ENCODE measurements at regions not wholly inside any gene's neighbourhood (a gene's known extent, or its start where the extent isn't known, plus 50 kb on each side); places are given as distances from the start of the nearest gene placed in this dataset.

DNA sequence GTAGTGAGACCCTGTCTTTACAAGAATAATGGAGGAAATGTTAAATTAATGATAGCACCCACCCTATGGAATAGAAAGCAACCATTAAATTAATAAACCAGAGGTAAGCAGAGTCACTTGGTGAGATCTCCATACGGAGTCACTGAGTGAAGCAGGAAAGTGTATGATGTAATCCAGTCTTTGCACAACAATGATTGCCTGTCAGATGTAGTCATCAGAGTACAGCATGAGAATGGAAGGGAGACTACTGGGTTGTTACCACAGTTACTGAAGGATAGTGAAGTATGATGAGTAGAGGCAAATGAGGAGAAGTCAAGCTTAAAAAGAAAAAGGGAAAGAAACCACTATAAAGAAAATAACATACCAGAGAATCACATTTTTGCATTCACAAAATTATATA lies 371.9 kb upstream of the SHH start:
- Histone ChIP-seq H3K27me3 (no peaks in the 10 kb centered on the region), H3K36me3 (no peaks in the 10 kb centered on the region), H3K9me3 (no peaks in the 10 kb centered on the region), H3K4me3 (no peak overlapping the region)
- no peak for DNase-seq

DNA sequence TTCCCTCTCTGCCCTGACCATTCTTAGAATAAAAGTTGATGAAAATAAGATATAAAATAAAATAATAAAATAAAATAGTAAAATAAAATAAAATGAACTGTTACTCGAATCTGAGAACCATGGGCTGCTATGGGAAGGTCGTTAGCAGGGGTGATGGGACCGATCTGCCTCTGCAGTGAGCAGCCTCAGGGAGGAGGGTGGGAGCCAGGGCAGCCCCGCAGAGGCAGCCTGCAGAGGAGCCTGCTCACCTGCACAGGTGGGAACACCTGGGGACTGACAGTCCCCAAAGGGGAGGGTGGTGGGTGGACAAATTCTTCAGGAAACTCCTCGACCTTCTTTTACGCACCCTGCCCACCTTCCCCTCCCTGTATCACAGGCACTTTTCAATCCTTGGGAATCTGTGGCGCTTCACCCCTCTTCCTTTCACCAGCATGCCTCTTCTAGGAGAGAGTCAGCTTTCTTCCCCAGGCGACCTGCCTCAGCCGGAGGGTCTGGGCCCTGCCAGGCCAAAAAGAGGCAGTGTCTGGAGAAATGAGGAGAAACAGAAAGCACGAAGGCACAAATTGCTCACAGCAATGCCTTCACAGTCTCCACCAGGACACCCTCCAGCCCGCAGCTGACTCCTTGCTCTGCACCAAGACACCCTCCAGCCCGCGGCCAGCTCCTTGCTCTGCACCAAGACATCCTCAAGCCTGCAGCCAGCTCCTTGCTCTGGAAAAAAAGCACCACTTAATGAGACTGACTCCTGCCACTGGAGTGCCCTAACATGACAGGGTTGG lies 368.4 kb upstream of the SHH start:
- Histone ChIP-seq H3K27me3 (no peaks in the 10 kb centered on the region), H3K9me3 (no peaks in the 10 kb centered on the region)

DNA sequence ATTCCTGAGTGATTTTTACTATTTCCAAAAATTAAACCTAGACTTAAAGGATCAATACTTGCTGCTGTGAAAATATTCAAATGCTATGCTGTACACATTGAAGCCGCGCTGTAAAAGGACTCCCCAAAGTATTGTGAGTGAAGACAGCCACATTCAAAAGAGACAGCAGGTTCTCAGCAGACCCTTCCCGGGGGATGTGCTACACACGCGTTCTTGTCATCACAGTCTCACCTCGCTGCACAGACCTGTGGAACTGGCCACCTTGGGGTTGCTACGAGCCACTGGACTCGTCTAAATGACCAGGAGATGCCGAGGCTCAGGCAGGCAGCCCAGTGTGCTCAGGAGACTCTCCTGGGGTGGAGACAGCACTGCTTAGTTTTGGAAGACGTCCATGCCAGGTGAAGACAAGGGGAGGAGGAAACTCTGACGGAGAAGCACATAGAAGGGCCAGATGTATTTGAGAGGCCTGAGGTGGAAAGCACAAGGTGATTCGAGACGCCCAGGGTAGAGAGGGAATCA lies 367.7 kb upstream of the SHH start:
- H3K36me3 ChIP-seq = no peaks in the 10 kb centered on the region
- no peaks in the 10 kb centered on the region for H3K27me3 ChIP-seq
- H3K4me3 ChIP-seq = no peak overlapping the region
- DNase-seq = no peak
- no peaks in the 10 kb centered on the region for H3K9me3 ChIP-seq

More for the DNA sequence above, 368.4 kb upstream of the SHH start:
- no peak for DNase-seq
- H3K4me3 ChIP-seq = no peak overlapping the region
- no peaks in the 10 kb centered on the region for H3K36me3 ChIP-seq

DNA sequence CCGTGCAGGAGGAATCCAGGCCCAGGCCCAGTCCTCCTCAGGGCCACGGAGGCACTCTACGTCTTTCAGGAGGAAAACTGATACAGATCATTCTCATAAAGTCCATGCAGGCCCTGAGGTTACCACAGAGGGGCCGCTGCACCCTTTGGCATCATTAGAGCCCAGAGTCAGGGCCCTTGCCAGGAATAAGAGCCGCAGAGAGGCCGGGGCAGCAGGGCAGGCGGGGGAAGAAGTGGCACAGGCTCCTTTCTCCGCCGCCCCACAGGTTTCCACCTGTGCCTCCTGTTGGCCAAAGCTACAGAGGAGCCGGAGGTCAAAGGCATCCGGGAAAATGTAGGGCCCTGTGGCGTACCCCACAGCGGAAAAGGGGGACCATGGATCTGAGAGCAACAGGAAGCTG lies 366.6 kb upstream of the SHH start:
- Histone ChIP-seq H3K4me3 (no peak overlapping the region), H3K27me3 (no peaks in the 10 kb centered on the region), H3K9me3 (no peaks in the 10 kb centered on the region), H3K36me3 (no peaks in the 10 kb centered on the region)
- DNase-seq = no peak

DNA sequence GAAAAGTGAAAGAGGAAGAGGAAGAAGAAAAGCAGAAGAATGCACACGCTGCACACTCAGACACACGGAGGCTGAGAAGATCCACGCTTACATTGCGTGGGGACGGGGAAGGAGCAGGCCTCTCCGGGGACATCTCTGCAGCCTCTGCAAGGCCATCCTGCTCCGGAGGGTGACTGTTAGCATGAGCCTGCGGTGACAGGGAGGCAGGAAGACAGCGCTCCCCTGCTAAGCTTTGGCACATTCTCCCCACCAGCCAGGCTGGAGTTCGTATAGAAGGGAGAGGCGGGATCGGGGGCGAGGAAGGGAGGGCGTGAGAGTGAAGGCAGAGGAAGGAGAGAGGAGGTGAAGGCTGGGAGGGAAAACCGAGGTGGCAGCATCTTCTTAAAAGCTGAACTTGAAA lies 366.0 kb upstream of the SHH start:
- DNase-seq = no peak
- no peaks in the 10 kb centered on the region for H3K36me3 ChIP-seq
- H3K27me3 ChIP-seq = no peaks in the 10 kb centered on the region
- no peaks in the 10 kb centered on the region for H3K9me3 ChIP-seq
- H3K4me3 ChIP-seq = no peak overlapping the region

DNA sequence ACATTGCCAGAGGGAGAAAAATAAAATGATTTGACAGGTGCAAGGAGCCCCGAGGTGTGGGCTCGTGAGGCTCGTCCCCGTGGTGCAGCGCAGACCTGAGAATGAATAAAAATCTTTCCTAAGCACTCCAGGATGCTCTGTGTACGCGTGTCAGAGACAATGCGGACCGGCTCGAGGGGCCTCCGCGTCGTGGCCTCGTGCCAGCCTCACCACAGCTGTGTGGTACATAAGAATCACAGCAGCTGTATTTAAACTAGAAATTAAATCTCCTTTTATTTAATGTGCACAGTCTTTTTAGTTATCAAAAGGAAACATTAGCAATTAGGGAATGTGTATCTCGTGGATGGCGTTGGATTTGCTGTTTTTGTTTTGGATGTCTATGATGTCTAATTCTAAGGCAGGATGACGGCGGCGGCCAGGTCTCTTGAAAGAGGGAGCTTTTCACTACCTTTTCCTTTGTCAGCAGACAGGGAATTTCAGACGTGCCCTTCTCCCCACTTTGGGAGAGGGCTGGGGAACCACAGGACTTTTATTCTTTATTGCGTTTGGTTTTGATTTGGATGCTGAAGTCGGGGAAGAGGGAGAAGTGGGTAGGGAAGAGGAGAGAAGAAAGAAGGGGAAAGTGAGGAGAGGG lies 365.3 kb upstream of the SHH start:
- Histone ChIP-seq H3K4me3 (no peak overlapping the region), H3K9me3 (no peaks in the 10 kb centered on the region), H3K36me3 (no peaks in the 10 kb centered on the region), H3K27me3 (no peaks in the 10 kb centered on the region)
- DNase-seq = no peak

DNA sequence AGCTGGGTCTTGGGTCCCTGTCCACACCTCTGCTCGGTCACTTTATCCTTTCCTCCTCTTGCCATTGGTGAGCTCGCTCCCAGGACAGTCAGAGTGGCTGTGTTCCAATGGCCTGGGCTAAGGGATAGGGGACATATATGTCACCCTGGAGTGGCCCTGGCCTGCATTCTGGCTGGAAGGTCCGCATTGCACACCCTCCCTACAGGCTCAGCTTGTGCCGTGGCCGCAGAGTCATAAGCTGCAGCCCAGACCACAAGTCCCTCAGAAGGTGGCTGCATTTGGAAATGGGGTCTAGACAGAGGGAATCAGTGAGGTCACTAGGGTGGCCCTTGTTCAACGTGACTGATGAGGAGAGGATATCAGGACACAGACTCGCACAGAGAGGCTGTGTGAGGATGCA lies 363.8 kb upstream of the SHH start:
- Histone ChIP-seq H3K27me3 (no peaks in the 10 kb centered on the region), H3K36me3 (no peaks in the 10 kb centered on the region), H3K9me3 (no peaks in the 10 kb centered on the region), H3K4me3 (no peak overlapping the region)
- DNase-seq = no peak

DNA sequence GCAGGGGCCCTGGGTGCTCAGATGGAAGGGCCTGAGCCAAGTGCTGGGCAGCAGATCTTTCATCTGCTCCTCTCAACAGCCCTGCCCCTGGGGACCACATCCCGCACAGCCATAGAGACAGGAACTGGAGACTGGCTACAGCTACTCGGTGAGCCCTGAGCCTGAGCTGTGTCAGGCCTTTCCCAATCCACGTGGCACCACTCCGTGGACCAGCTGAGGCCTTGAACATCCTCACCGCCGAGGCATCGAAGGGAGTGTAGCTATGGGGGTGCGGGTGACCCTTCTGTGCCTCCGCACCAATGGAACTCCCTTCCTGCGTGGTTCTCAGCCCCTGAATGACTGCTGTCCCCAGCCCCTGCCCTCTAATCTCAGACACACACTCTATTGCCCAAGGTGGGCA lies 362.7 kb upstream of the SHH start:
- no peak for DNase-seq
- no peaks in the 10 kb centered on the region for H3K27me3 ChIP-seq
- H3K36me3 ChIP-seq = no peaks in the 10 kb centered on the region
- no peaks in the 10 kb centered on the region for H3K9me3 ChIP-seq
- no peak overlapping the region for H3K4me3 ChIP-seq

DNA sequence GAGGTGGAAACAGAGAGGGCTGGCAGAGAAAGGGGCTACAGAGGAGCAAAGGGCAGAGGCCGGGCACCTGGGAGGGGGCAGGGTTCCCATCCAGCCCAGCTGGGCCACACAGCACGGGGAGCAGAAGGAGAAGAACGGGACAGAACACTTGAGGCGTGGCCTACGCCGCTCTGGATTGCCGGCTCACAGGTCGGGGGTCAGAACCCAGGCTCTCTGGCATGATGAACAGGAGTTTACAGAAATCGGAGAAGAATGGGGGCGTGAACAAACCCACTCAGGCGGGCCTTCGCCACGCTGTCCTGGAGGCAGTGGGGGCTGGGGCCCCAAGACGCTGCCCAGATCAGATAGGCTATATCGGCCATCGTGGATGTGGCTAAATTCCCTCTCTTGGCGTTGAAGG lies 362.2 kb upstream of the SHH start:
- no peaks in the 10 kb centered on the region for H3K27me3 ChIP-seq
- H3K36me3 ChIP-seq = no peaks in the 10 kb centered on the region
- no peaks in the 10 kb centered on the region for H3K9me3 ChIP-seq
- no peak overlapping the region for H3K4me3 ChIP-seq
- no peak for DNase-seq

DNA sequence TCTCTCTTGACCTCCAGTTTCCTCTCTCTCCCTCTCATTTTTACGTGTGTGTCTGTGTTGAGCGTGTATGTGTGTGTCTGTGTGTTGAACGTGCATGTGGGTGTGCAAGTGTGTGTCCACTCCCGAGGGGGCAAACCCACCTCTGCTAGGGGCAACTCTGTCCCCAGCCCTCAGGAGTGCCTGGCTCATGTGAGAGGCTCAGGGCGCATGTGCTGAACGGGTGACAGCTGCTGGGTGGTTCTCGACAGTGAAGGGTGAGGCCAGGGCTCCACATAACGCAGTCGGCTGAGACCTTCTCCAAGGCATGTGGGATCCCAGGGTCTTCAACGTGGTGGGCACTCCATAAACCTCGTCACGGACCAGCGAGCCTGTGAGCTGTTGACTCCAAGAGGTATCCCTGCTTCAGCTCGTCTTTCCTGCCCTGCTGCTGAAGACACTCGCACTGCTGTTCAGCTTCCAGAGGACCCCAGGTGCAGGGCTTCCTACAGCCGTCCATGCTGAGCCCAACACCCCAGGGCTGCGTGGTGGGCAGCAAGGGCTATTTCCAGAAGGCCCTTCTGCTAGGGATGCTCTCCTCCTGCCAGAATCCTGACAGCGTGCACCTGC lies 361.6 kb upstream of the SHH start:
- Histone ChIP-seq H3K4me3 (no peak overlapping the region), H3K36me3 (no peaks in the 10 kb centered on the region), H3K27me3 (no peaks in the 10 kb centered on the region), H3K9me3 (no peaks in the 10 kb centered on the region)
- no peak for DNase-seq

DNA sequence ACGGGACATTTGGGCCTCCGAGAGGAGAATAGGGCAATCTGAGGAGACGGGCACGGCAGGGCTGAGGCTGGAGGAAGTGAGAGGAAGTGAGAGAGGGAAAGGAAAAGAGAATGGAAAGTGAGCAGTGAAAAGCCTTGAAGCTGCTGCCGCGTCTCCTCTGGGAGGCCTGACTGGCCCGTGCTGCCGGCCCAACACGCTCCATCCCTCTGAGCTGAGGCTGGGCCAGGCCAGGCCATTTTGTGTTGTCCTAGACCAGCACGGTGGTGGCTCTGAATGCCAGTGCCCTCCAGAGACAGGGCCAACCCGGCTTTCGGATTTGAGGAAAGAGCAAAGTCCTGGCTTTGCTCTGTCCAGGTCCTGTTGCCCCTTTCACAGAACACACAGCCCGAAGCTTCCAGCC lies 361.1 kb upstream of the SHH start:
- no peak overlapping the region for H3K4me3 ChIP-seq
- no peaks in the 10 kb centered on the region for H3K9me3 ChIP-seq
- H3K36me3 ChIP-seq = no peaks in the 10 kb centered on the region
- no peaks in the 10 kb centered on the region for H3K27me3 ChIP-seq
- DNase-seq = no peak

DNA sequence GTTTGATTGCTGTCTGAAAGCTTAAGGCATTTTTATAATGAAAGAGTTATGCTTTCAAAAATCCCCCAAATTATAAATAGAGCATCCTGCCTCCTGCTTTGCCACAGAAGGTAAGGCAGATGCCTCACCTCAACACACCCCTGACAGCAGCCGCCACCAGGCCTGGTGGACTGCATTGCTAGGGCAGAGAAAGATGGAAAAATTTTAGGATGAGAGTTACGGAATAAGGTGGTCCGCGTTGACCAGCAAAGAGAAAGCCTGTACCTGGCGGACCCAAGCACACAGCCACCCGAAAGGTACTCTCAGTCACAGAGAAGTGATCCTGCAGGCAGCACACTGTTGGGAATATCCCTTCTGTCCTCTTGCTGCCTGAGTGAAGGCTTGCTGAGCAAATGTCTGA lies 360.4 kb upstream of the SHH start:
- Histone ChIP-seq H3K4me3 (no peak overlapping the region), H3K36me3 (no peaks in the 10 kb centered on the region), H3K9me3 (no peaks in the 10 kb centered on the region), H3K27me3 (no peaks in the 10 kb centered on the region)
- DNase-seq = no peak

DNA sequence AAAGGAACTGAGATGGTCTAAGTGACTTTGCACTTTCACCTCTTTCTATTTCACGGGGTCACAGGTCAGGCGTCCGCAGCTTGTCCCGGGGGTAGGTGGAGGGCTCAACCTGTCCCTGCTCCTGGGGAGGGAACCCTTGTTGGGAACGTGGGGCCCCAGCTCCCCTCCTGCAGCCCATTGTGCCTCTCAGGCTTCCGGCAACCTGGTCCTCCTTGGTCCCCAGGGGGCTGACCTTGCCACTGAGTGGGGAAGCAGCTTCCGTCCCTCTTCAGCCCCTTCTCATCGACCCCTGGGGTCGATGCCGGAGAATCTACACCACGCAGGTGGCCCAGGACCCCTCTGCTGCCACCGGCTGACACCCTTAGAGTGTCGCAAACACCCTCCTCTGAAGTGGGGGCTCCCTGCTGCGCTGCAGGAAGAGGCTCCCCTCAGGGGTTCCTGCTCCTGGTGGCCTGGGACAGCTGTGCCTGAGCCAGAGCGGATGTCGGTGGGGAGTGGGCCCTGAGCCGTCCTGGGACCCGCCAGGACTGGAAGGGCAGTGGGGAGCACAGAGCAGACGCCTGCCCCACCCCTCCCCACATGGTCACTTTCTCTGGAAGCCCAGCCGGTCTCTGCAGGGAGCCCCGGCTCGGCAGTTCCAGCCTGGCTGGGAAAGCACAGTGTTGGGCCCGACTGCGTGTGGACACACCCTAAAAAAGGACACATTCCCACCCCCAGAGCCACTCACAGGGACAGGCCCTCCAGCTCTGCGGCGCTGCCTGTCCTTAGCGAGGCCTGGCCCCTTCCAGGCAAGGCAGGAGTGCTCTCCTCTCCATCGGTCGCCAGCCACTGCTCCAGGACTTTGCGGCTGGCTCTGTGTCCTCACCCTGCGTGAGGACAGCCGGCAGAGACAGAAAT lies 357.5 kb upstream of the SHH start:
- no peak for DNase-seq
- no peaks in the 10 kb centered on the region for H3K9me3 ChIP-seq
- no peaks in the 10 kb centered on the region for H3K36me3 ChIP-seq
- H3K27me3 ChIP-seq = no peaks in the 10 kb centered on the region
- H3K4me3 ChIP-seq = no peak overlapping the region

DNA sequence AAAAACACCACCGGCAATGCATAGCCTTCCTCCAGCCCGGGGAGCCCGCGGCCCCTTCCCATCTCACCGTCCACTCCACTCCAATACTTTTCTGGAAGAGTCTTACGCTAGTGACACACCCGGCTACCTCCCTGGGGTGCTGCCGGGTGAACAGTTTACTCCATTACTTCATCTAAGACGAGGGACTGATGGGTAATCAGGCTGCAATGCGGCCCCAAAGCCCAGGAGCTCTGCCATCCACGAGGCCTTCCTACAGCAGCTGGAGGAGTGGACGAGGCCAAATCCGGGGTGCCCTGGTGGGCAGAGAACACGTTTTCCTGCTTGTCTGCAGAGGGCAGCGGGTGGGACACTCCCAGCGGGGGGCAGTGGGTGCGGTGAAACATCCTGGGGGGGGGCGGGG lies 356.2 kb upstream of the SHH start:
- no peaks in the 10 kb centered on the region for H3K9me3 ChIP-seq
- no peaks in the 10 kb centered on the region for H3K36me3 ChIP-seq
- DNase-seq = no peak
- H3K4me3 ChIP-seq = no peak overlapping the region
- H3K27me3 ChIP-seq = no peaks in the 10 kb centered on the region

DNA sequence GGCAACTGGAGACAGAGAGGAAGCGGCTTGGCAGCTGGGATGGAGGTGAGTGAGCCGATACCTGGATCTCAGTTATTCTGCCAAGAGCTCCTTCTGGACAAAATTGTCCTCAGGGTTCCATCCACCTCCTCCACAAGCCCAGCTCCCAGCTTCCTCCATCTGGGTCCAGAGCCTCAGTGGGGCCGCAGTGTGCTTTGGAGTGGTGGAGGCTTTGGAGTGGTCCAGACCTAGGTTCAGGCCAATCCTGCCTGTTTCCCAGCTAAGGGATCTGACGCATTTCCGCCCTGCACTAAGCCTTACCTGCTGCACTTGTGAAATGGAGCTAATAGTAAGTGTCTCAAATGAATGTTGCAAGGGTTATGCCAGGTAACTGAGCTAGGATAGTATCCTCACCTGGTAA lies 355.7 kb upstream of the SHH start:
- DNase-seq = no peak
- no peaks in the 10 kb centered on the region for H3K36me3 ChIP-seq
- H3K4me3 ChIP-seq = no peak overlapping the region
- no peaks in the 10 kb centered on the region for H3K9me3 ChIP-seq
- no peaks in the 10 kb centered on the region for H3K27me3 ChIP-seq

DNA sequence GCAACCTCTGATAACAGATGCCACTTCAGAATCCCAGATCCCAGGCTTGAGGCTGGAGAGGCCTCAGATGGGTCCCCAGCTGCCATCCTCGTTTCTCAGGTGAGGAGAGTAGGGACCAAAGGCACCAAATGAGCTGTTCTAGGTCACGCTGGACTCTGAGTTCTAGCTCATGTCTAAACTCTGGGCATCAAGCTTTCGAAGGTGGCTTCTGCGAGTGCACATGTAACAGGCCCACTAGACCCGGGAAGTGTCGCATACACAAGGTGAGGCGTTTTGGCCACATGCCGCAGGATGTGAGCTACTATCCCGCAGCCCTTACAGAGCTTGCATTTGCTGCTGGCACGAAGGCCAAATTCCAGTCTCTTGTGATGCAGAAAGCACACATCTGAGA lies 355.1 kb upstream of the SHH start:
- Histone ChIP-seq H3K9me3 (no peaks in the 10 kb centered on the region), H3K36me3 (no peaks in the 10 kb centered on the region), H3K27me3 (no peaks in the 10 kb centered on the region), H3K4me3 (no peak overlapping the region)
- no peak for DNase-seq
